Small intestine (tissue), 7 donors: ENCODE measurements at regions not wholly inside any gene's neighbourhood (a gene's known extent, or its start where the extent isn't known, plus 50 kb on each side); places are given as distances from the start of the nearest gene placed in this dataset.

ENCODE experiments used
- DNase-seq, 2 donors: peaks; one replicate each; pipeline versions ENCODE4 v3.0.0 to v3.0.0-alpha.2; 2013
- FAIRE-seq: peaks from 2 replicates; lab custom pipeline; 2012; peaks lifted over from hg19 to GRCh38; lab: Jason Lieb, UNC
- H3K27ac ChIP-seq, 3 donors: one replicate each; pipeline ENCODE4 v1.5.1; 2013; ENCODE audit warnings: low read length in 2 of 3, mild to moderate bottlenecking in 2 of 3, control low read depth in 1 of 3, inconsistent platforms in 1 of 3, low read depth in 1 of 3, moderate library complexity in 1 of 3
- H3K27me3 ChIP-seq, 3 donors: one replicate each; pipeline ENCODE4 v1.6.1; 2013; ENCODE audit warnings: low read length in 3 of 3, inconsistent platforms in 1 of 3; ENCODE audit not compliant: control insufficient read depth in 3 of 3, insufficient read depth in 3 of 3
- H3K36me3 ChIP-seq, 3 donors: one replicate each; pipeline ENCODE4 v1.6.1; 2013; ENCODE audit warnings: low read length in 3 of 3, inconsistent platforms in 1 of 3, low read depth in 1 of 3, mild to moderate bottlenecking in 1 of 3, moderate library complexity in 1 of 3; ENCODE audit not compliant: control insufficient read depth in 3 of 3, insufficient read depth in 2 of 3
- H3K4me1 ChIP-seq, 3 donors: one replicate each; pipeline ENCODE4 v1.6.1; 2013; ENCODE audit warnings: low read length in 2 of 3, inconsistent platforms in 1 of 3, low read depth in 1 of 3, mild to moderate bottlenecking in 1 of 3, moderate library complexity in 1 of 3; ENCODE audit not compliant: control insufficient read depth in 3 of 3, insufficient read depth in 2 of 3
- H3K4me3 ChIP-seq, 3 donors: one replicate each; pipeline ENCODE4 v1.5.1; 2013; ENCODE audit warnings: low read length in 3 of 3, control low read depth in 1 of 3, inconsistent platforms in 1 of 3, low read depth in 1 of 3, mild to moderate bottlenecking in 1 of 3, moderate library complexity in 1 of 3
- H3K9me3 ChIP-seq, 2 donors: one replicate each; pipeline ENCODE4 v1.6.1; 2013; ENCODE audit warnings: low read depth in 1 of 2, low read length in 1 of 2; ENCODE audit not compliant: control insufficient read depth in 2 of 2, insufficient read depth in 1 of 2
- WGBS, 3 donors: extraction: QIAGEN DNeasy Blood & Tissue Kit; methylation state at CpG; one replicate each; pipeline ENCODE4 v1.1.7; 2013; 5-methylcytosine and 5-hydroxymethylcytosine counted together
- donor health status: healthy with polysubstance abuse.
- donor health status: control.
- donor health status: control.
- donor health status: Bipolar disorder and iron deficiency.
- donor health status: healthy.

DNA sequence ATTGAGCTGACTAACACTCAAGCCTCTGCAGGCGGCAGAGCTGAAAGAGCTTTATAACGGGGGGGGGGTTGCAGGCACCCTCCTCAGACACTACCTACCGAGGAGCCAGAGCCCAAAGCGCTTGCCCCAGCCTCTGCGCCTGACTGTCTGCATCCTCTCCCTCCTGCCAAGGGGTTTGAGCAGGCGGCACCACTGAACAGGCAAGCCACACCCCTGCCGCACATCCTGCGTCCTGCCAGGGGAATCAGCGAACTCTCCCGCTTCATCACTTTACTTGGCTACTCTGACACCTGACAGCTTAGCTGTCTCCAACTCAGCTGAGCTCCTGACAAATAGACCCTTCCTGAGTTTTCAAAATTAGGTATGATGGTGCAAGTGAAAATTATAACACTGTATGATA, 432.6 kb upstream of the ANKRD30A start:
- Histone ChIP-seq H3K27me3 (no peaks in the 10 kb centered on the region), H3K9me3 (peaks cover 0 to 2% of the 10 kb centered on the region in 2 donors), H3K4me3 (no peak overlapping the region), H3K4me1 (no peaks in the 10 kb centered on the region), H3K27ac (no peak overlapping the region), H3K36me3 (no peaks in the 10 kb centered on the region)
- DNase-seq: no peak
- WGBS, 3 donors: 86 to 93% (median 87%) methylated on average over 10 of the region's 10 CpGs
- no peak for FAIRE-seq

- Histone ChIP-seq H3K4me1 (no peaks in the 10 kb centered on the region), H3K27me3 (no peaks in the 10 kb centered on the region), H3K9me3 (peaks cover 0 to 2% of the 10 kb centered on the region in 2 donors), H3K36me3 (no peaks in the 10 kb centered on the region), H3K27ac (no peak overlapping the region), H3K4me3 (no peak overlapping the region)
- DNase-seq: no peak
- no peak for FAIRE-seq
- 93 to 97% (median 95%) methylated on average over 1 of the region's 1 CpG for WGBS, 3 donors
Measured at GRCh38 chr10:36688717-36689116, 436.7 kb upstream of the ANKRD30A start.

- H3K9me3 ChIP-seq: peaks cover 0 to 4% of the 10 kb centered on the region in 2 donors
- WGBS, 3 donors: 65 to 84% (median 66%) methylated on average over 2 of the region's 2 CpGs
- H3K4me3 ChIP-seq: no peak overlapping the region
- H3K36me3 ChIP-seq: no peaks in the 10 kb centered on the region
- no peaks in the 10 kb centered on the region for H3K4me1 ChIP-seq
- DNase-seq (no peak), FAIRE-seq (no peak)
- H3K27me3 ChIP-seq: no peaks in the 10 kb centered on the region
- no peak overlapping the region for H3K27ac ChIP-seq
Measured at GRCh38 chr10:36683421-36683820, 442.0 kb upstream of the ANKRD30A start.

- Histone ChIP-seq H3K27me3 (no peaks in the 10 kb centered on the region), H3K4me1 (no peaks in the 10 kb centered on the region), H3K4me3 (no peak overlapping the region), H3K27ac (no peak overlapping the region), H3K36me3 (no peaks in the 10 kb centered on the region), H3K9me3 (peaks cover 0 to 4% of the 10 kb centered on the region in 2 donors)
- no peak for FAIRE-seq
- DNase-seq: no peak
- WGBS, 3 donors: 18 to 45% (median 38%) methylated on average over 4 of the region's 4 CpGs
Measured at GRCh38 chr10:36681751-36682632, 443.4 kb upstream of the ANKRD30A start.

DNA sequence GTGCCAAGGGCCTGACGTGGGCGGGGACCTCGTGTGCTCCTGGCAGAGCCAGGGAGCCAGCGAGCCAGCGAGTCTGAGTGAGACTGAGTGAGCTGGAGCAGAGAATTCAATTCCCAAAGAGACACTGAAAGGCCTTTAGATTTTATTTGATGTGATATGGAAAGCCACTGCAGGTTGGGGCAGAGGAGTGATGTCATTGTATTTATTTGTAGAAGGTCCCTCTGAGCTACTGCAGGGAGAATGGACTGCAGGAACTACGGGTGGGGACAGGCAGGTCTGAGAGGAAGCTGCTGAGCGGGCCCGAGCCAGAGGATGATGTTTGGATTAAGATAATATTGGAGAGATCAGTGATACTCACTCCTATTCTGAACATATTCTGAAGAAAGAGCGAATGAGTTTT, 445.8 kb upstream of the ANKRD30A start:
- Histone ChIP-seq H3K27me3 (no peaks in the 10 kb centered on the region), H3K9me3 (peaks cover 0 to 4% of the 10 kb centered on the region in 2 donors), H3K36me3 (no peaks in the 10 kb centered on the region), H3K27ac (no peak overlapping the region), H3K4me3 (no peak overlapping the region), H3K4me1 (no peaks in the 10 kb centered on the region)
- DNase-seq (no peak), FAIRE-seq (no peak)
- 78 to 81% (median 79%) methylated on average over 9 of the region's 9 CpGs for WGBS, 3 donors

DNA sequence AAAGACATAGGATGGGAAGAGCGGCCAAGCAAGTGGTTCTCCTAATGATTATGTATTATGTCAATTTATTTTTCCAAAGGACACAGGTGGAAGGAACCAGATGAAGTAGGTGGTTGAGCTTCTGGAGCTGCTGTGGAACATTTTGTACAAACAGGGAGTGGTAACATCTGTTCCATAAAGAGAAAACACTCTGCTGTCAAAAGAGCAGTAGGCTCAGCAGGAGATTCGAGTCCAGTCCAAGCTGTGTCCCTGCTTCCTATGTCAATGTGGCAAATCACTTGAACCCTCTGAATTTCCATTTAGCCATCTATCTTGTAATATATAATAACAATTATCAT, 448.0 kb upstream of the ANKRD30A start:
- Histone ChIP-seq H3K4me3 (no peak overlapping the region), H3K36me3 (no peaks in the 10 kb centered on the region), H3K27ac (no peak overlapping the region), H3K27me3 (no peaks in the 10 kb centered on the region), H3K4me1 (no peaks in the 10 kb centered on the region), H3K9me3 (peaks cover 0 to 4% of the 10 kb centered on the region in 2 donors)
- FAIRE-seq: no peak
- no peak for DNase-seq
- 69 to 81% (median 75%) methylated on average over 2 of the region's 2 CpGs for WGBS, 3 donors

DNA sequence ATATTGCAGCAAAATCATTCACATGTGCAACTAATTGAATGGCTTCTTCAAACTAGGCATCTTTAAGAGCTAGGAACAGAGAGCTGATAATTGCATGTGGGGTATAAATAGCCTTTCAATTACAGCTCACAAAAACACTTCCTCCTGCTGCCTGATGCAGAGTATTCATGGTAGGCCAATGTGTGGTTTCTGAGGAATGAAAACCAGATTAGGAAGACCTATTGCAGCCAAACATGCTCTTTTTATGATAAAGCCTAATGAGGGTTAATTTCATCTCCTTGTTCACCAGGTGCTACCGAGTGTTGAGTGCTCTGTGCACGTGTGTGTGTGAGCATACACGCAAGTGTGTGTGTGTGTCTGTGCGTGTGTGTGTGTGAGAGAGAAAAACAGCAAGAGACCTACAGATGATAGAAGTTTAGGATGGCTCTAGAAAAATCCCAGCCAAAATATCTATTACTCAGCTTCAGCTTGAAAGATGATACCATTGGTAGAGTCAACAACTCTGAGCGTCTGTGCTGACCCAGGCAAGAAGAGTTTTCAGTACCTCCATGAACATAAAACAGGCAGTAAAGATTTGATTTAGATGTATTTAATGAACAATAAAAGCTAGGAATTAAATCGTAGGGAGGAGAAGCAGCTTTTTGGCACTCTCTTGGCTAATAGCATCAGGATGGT, 448.5 kb upstream of the ANKRD30A start:
- WGBS, 3 donors: 76 to 82% (median 77%) methylated on average over 6 of the region's 6 CpGs

GRCh38 chr10:36676321-36676720, 449.1 kb upstream of the ANKRD30A start:
- Histone ChIP-seq H3K27ac (no peak overlapping the region), H3K4me1 (no peaks in the 10 kb centered on the region), H3K36me3 (no peaks in the 10 kb centered on the region), H3K4me3 (no peak overlapping the region), H3K27me3 (no peaks in the 10 kb centered on the region), H3K9me3 (peaks cover 0 to 4% of the 10 kb centered on the region in 2 donors)
- 45 to 52% (median 47%) methylated on average over 1 of the region's 1 CpG for WGBS, 3 donors
- FAIRE-seq (no peak), DNase-seq (no peak)

More for the DNA sequence above, 448.5 kb upstream of the ANKRD30A start:
- no peaks in the 10 kb centered on the region for H3K4me1 ChIP-seq
- no peaks in the 10 kb centered on the region for H3K36me3 ChIP-seq
- no peak for FAIRE-seq
- no peak overlapping the region for H3K27ac ChIP-seq
- peaks cover 0 to 4% of the 10 kb centered on the region in 2 donors for H3K9me3 ChIP-seq
- no peaks in the 10 kb centered on the region for H3K27me3 ChIP-seq
- no peak overlapping the region for H3K4me3 ChIP-seq
- DNase-seq: no peak
